ENCODE measurements at regions not wholly inside any gene's neighbourhood (a gene's known extent, or its start where the extent isn't known, plus 50 kb on each side); places are given as distances from the start of the nearest gene placed in this dataset.
A peak's percentile ranks its signal among the peaks of the same experiment; 100 is the strongest.

DNA sequence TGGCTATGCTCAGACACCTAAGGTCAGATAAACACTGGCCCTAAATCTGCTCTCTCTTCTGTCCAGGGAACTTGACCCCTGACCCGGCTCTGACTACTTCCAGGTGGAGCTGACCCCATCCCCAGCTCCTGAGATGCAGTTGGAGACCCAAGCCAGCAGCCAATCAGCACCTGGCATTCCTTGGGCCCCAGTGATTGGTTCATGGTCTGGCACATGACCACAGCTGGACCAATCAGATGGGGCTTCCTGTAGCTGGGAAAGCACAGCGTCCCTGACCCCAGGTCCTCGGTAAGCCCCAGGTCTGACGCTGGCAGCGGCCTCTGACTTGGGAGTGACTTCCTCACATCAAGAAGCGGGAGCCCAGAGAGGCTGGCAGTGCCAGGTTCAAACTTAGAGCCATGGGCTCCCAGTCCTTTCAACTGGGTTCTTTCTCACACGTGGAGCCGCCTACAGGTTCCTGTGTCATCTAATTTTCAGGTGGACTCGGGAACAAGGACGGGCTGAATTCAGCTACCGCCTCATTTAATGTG, 915.4 kb upstream of the TMEM132C start:
- DNase-seq, result no peak

DNA sequence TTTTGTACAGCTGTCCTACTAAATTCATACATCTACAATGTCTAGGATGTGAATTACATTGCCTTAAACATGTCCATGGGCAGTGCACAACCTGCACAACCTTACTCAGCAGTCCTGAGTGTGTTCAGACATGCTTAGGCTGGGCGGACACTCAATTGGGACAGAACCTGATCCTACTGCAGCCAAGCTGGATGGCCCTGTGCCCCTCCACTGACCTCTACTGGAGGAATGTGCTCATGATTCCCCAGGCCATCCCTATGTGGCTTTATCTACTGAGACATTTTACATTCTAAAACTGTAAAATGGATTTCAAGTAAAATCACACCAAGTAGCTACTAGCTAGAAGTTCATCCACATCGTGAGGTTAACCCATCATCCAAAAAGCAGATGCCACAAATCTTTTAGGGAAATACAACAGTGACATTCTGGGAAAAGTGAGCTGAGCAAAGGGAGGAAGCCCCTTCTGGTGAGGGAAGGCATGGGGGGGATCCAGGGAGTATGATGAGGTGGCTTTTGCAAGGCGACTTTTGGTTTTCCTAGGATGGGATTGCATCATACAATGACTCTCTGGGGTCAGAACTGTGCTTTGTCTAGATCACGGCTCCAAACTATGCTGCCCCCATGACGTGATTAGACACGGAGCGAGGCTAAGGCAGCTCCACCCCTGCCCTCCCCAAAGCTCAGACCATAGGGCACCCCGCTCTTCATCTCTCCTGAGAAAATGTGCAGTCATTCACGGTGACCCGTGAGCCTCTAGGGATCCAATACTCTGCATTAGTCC, 911.7 kb upstream of the TMEM132C start:
- DNase-seq, result no peak

DNA sequence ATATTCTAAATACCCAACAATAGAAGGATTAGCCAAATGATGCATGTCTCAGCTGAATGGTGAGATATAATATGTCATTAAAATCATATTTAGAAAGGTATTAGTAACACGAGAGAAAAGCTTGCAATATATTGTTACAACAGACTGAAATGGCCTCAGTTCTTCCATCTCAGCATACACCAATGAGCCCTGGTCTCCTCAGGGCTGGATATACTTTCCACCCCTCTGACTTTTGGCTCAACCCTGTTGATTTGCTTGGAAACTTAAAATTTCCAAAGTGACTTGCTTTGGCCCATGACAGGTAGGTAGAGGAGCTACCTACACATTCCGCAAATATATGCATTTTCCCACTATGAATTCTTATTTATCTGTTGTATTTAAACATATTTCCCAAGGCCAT, 908.1 kb upstream of the TMEM132C start:
- DNase-seq, result no peak

DNA sequence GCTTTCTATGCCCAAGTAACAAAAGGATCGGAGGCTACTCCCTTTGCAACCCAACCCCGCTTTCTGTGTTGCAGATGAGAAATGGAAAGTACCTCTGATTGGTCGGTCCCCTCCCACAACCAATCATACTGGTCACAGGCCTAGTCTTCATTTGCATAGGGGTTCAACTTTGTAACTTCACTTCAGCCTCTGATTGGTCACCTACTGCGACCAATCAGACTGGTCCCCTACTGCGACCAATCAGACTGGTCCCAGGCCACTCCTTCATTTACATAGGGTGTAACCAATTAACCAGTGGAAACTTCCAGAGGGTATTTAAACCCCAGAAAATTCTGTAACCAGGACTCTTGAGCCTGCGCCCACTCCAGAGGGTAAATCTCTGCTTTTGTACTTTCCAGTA, 906.4 kb upstream of the TMEM132C start:
- DNase-seq, result no peak

DNA sequence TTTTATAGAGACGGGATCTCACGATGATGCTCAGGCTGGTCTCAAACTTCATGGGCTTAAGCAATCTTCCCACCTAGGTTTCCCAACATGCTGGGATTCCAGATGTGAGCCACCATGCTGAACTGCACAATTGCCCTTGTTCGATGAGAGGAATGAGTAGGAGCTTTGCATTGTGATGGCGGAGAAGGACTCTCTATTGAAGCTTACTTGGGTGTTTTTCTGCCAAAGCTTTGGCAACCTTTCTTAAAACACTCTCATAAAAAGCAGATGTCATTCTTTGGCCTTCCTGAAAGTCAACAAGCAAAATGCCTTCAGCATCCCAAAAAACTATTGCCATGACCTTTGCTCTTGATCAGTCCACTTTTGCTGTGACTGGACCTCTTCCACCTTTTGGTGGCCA, 904.8 kb upstream of the TMEM132C start:
- DNase-seq, result no peak

DNA sequence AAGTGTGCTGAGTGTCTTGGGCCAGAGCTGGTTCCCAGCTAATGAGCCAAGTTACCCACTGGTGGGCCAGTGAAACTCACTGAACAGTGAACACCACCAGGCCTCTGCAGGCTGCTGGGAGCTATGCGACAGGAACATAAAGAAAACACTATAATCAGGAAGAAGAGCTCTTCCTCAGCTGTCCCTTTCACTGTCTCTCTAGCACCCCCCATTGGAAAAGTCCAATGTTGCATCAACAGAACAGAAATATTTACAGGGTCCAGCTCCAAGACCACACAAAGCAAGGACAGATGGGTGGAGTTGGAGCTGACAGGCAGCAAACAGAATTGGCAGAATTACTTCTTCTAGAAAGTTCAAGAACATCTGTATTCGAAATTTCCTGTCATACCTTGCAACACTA, 903.6 kb upstream of the TMEM132C start:
- no peak for DNase-seq

DNA sequence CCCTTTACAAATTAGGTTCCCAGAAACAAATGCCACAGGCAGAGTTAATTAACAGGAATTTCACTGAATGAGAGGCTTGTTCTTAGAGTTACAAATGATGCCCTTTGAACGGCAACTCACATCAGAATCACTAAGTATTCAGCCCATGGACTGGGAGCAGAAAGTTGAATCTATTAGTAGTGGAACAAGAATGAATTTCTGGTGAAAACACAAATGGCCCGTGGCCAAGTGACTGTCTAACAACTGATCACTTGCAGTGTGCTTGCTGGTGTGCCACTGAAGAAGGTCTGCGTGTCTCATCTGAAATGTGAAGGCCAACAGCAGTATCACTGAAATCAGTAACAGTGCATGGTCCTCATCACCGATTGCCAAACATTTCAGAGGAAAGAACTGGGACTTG, 893.4 kb upstream of the TMEM132C start:
- DNase-seq, result peak in 6 of 58 donors; percentile 3 to 53 (median 11)

DNA sequence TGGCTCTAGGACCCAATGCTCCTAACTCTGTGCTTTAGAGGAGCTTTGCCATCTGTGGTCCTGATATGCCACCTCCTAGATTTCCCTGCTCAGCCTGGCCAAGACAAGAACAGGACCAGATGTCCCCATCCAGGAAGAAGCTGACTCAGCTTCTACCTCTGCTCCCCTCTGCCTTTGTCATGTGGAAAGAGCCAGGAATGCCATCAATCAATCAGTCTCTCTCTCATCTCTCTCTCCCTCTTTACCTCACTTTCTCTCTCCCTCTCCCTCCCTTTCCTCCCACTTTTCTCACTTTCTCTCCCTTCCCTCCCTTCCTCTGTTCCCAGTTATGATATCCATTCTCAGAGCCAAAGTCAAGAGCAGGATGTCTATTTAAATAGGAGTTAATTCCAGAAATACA, 892.5 kb upstream of the TMEM132C start:
- no peak for DNase-seq

DNA sequence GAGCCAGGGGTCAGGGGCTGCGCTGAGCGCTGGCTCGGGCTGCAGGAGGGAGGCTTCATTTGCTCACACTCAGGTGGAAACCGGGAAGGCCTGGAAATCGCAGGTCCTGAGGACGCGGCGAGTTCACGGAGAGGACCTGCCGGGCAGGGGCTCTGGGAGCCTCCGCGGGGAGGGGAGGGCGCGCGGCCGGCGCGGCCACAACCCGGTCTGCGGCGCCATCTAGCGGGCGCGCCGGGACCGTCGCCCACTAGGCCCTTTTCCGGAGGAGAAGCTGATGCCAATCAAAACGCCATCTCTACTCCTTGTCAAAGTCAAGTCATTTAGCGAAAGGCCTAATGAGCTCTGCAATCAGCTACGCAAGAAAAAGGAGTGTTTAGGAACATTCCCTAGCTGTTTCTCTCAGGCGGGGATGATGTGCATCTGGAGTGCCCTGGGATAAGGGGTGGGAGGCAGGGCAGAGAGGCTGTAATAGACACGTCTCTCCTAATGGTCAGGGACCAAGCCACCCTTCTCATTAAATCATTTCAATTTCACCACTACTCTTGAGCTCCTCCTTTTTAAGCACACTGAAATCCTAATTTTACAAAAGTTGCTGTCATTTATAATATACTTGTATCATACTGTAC, 885.8 kb upstream of the TMEM132C start:
- DNase-seq, result peak in 48 of 58 donors; percentile 0 to 73 (median 23)

DNA sequence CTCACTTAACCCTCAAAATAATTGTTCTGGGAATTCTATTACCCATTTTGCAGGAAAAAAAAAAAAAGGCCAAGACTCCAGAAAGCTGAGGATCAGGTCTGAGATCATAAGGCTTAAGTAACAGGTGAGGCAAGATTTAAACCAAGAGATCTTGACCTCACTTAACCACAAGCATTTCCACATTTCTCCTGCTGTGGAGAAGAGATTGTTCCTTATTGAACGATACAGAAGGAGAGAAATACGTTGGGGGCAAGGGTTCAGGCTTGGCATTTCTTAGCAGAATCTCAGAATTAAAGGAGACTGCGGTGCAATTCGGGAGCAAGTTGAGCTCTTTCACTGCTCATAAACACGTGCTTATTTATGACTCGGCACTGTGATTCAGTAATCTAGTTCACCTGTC, 885.3 kb upstream of the TMEM132C start:
- DNase-seq, result no peak

DNA sequence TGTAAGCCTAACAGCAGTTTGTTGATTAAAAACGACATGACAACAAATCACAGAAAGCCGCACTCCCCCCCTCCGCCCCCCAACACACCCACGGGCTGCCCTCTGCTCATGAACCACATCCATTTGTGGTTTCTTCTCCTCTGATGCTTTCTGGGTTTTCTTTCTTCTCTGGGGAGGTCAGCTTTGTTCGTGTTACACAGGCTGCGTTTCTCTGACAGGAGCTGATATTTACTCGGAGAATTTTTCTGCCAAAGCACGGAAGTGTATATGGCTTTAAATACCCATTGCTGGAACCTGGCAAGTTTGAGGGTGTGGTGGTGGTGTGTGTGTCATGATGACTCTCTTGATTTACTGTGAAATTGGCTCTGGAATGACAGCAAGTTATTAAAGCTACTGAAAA, 883.7 kb upstream of the TMEM132C start:
- peak in 3 of 58 donors; percentile 1 to 10 (median 1) for DNase-seq

DNA sequence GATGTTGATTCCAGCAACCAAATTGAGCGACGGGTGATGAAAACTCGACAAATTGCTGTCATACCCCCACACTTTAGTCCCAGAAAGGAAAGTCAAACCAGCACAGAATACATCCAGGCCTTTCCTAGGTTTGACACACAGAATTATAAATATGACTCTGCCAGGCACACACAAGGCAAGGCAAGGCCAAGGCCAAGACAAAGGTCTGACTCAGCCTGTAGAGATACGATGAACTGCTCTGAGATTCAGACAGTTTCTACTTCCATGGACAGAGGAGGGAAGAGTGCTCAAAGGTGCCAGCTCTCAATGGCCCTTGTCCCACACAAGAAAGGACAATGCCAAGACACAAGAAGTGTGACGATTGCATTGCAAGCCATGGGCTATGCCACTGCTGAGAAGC, 880.2 kb upstream of the TMEM132C start:
- no peak for DNase-seq

DNA sequence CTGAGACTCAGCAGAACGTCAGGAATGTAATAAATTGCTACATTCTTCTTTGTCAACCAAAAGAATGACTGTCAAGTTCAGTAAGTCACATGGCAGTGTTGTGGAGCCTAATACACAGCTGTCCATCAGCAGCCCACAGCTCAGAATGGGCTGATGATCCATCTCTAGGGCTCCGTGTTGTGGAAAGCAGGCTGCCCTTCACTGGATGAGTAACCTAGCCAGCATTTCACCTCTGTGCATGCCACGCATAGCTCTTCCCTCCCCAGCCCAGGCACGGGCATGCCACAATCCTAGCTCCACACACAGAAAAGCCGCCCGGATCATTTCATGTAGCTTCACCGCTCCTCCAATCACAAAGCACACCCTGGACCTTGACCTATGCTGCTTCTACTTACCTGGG, 878.0 kb upstream of the TMEM132C start:
- no peak for DNase-seq

DNA sequence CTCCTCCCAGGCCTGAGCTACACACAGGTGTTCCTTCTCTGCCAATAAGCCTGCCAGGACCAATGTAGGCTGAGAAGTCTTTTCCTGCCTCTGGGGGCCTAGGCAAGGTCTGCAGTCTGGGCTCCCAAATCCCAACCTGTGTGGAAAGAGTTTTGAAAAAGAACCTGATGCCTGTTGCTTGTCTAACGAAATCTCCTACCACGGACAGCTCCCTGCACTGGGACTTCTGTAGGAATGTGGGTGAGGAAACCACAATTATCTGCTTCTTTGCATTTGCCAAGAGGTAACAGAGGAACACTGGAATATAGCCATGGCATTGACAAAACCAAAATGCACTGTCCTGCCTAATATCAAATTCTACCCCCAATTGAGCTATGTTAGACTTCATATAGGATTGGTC, 877.0 kb upstream of the TMEM132C start:
- DNase-seq, result no peak

DNA sequence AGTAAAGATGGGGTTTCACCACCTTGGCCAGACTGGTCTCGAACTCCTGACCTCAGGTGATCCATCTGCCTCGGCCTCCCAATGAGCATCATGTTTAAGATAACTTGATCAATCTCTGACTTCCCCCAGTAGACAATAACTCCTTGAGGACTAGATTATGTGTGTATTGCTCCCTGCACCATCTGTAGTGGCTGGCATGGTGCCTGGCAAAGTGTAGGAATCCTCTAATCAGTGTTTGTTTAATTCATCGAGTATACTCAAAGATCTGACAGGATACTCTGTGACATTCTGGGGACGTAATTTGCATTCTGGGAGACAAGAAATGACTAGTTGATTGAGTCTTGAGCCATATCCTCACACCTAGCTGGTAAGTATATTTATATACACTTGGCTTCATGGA, 873.5 kb upstream of the TMEM132C start:
- DNase-seq, result peak in 12 of 58 donors; percentile 1 to 30 (median 12)

DNA sequence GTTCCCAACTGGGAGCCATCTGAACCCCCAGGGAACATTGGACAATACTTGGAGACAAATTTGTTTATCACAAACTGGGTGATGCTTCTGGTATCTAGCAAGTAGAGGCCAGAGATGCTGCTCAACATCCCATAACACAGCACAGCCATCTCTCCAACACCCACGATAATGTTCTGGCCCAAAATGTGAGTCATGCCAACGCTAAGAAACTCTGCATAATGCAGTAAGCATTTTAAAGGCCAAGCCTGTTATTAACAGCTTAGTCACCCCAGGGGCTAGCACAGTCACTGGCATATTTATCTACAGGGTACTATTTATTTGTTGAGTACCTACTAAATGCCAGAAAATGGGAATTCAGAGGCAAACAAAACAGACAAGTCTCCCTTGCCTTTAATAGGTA, 873.1 kb upstream of the TMEM132C start:
- peak in 4 of 58 donors; percentile 1 to 36 (median 4) for DNase-seq

DNA sequence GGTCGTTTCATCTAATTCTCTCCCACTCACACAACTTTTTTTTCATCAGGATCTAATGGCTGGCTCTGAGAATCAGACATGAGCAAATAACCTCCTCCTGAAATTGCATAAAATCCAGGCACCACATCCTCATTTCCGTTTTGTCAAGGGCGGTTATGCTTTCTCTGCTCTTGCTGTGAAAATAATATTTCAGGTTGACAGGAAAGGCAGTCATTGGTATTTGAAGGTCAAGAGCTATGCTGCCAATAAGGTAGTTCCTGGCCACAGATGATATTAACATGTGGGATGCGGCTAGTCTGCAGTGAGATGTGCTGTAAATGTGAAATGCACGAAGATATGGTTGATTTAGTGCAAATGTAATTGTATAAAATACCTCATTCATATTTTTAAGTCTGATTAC, 870.2 kb upstream of the TMEM132C start:
- DNase-seq, result no peak

DNA sequence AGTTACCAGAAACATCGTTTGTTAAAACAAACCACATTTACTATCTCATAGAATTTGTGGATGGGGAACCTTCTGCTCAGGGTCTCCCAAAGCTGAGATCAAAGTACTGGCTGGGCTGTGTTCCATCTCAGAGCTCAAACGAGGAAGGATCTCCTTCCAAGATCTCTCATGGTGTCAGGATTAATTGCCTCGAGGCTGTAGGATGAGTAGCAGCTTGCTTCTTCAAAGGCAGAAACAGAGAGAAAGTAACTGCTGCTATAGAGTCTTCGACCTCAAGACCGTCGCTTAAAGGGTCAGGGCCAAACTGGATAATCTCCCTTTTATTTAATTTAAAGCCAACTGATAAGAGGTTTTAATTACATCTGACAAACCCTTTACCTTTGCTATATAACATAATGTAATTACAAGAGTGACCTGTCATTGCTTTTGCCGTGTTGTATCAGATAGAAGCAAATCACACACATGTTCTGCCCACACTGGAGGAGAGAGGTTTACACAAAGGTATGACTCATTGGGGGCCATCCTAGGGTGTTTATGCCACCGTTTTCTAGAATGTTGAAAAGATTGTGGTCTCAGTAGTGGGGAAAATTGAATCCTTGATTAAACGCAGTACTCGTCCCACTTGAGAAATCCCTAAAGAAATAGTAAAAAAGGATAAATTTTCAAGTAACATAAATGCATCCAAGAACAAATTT, 868.8 kb upstream of the TMEM132C start:
- DNase-seq, result no peak

DNA sequence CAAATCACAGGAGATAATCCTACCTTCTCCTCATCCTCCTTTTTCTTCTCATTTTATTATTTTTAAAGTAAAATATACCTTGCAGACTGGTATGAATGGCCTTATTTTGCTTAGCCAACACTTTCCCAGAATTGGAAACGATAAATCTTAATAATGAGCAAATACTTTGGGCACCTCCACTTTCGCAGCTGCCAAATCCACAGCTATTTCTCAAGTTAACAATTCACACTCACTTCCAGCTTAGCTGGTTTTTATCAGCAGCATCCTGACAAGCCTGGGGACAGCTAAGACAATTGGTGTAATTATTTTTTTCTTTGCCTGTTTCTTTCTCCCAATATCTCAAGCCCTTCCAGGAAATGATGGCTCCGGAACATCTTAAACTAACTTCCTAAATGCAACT, 867.5 kb upstream of the TMEM132C start:
- DNase-seq, result no peak

DNA sequence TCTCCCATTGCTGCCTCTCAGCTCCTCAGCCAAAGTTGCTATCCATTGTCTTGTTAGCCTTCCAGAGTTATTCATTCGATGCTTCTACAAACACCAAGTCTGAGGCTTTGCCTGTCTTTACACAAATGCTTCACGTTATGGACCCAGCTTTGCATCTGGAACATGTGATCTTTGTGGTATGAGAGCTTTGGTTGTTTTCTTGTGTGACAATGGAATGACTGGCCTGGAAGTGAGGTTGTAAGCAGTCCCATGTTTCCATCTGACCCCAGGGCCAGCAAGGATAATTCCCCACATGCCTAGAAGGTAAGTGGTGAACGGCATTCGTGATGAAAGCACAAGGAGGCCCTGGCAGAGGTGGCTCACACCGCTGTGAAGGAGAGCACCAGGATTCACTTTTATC, 866.7 kb upstream of the TMEM132C start:
- DNase-seq, result no peak

DNA sequence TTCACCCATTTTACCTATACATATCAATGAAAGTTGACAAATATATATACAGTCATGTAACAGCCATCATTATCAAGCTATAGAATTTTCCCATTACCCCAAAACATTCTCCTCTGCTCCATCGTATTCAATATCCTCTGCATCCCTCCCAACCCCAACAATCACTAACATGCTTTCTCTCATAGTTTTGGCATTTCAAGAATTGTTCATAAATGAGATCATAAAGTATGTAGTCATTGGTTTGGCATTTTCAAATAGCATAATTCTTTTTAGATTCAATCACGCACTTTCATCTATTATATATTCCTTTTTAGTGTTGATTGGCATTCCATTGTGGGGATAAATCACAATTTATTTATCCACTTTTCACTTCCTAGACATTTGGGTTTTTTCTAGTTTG, 866.0 kb upstream of the TMEM132C start:
- DNase-seq, result no peak

DNA sequence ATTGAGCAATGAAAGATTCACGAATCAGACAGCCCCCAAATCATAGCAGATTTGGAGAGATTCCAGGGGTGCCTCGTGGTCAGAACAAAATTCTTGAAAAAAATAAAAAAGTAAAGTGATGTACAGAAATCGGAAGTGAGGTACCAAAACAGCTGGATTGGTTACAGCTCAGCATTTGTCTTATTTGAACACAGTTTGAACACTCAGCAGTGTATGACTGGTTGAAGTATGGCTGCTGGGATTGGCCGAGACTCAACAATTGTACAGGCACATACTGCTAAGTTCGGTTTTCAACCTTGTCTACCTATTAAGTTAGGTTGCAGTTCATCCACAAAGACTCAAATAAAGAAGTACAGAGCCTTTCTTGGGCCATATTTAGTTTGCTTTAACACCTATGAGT, 865.4 kb upstream of the TMEM132C start:
- no peak for DNase-seq
